ENCODE measurements at regions not wholly inside any gene's neighbourhood (a gene's known extent, or its start where the extent isn't known, plus 50 kb on each side); places are given as distances from the start of the nearest gene placed in this dataset.

- WGBS, 4 donors = 68 to 85% (median 79%) methylated on average over 5 of the region's 5 CpGs
- TF ChIP-seq, protein P1, sequence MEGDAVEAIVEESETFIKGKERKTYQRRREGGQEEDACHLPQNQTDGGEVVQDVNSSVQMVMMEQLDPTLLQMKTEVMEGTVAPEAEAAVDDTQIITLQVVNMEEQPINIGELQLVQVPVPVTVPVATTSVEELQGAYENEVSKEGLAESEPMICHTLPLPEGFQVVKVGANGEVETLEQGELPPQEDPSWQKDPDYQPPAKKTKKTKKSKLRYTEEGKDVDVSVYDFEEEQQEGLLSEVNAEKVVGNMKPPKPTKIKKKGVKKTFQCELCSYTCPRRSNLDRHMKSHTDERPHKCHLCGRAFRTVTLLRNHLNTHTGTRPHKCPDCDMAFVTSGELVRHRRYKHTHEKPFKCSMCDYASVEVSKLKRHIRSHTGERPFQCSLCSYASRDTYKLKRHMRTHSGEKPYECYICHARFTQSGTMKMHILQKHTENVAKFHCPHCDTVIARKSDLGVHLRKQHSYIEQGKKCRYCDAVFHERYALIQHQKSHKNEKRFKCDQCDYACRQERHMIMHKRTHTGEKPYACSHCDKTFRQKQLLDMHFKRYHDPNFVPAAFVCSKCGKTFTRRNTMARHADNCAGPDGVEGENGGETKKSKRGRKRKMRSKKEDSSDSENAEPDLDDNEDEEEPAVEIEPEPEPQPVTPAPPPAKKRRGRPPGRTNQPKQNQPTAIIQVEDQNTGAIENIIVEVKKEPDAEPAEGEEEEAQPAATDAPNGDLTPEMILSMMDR (IDR thresholded peaks at IDR 0.05) = no peak
- no peak for TF ChIP-seq POLR2A (IDR thresholded peaks at IDR 0.05)
- no peak overlapping the region for H3K27ac ChIP-seq
- no peaks in the 10 kb centered on the region for H3K27me3 ChIP-seq
- peaks cover 0 to 10% (median 0%) of the 10 kb centered on the region in 12 donors for H3K9me3 ChIP-seq
- intact Hi-C loops (cut with DNase I) = no loop called here
- H3K36me3 ChIP-seq = no peaks in the 10 kb centered on the region
- no peak for DNase-seq
- ATAC-seq = no peak
- H3K4me1 ChIP-seq = no peaks in the 10 kb centered on the region
- no peak overlapping the region for H3K4me3 ChIP-seq
These were observed 261.5 kb upstream of the CCDC196 start for GRCh38 chr14:66224492-66225178.

DNA sequence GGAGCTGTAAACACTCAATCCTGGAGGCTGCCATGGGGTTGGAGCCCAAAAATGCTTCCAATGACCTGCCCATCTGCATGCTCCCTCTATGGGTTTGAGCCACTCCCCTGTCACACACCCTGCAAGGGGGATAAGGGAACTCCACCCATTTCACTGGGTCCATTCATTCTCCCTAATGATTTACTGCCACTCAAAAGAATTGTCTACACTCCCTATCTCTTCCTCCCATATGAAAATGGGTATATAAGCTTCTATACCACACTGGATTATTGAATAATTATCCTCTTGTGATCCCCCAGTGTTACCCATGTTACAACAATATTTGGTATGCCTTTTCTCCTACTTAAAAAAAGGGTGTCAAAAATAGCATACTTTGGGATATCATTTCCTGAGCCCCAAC lies 260.8 kb upstream of the CCDC196 start:
- intact Hi-C loops (cut with DNase I) = no loop called here
- DNase-seq (no peak), ATAC-seq (no peak)
- TF ChIP-seq, protein P1 (IDR thresholded peaks at IDR 0.05) = no peak
- TF ChIP-seq POLR2A (IDR thresholded peaks at IDR 0.05) = no peak
- Histone ChIP-seq H3K9me3 (peaks cover 0 to 10% (median 0%) of the 10 kb centered on the region in 12 donors), H3K4me3 (no peak overlapping the region), H3K36me3 (no peaks in the 10 kb centered on the region), H3K27me3 (peaks cover 0 to 2% (median 0%) of the 10 kb centered on the region in 9 donors), H3K4me1 (no peaks in the 10 kb centered on the region), H3K27ac (no peak overlapping the region)

DNA sequence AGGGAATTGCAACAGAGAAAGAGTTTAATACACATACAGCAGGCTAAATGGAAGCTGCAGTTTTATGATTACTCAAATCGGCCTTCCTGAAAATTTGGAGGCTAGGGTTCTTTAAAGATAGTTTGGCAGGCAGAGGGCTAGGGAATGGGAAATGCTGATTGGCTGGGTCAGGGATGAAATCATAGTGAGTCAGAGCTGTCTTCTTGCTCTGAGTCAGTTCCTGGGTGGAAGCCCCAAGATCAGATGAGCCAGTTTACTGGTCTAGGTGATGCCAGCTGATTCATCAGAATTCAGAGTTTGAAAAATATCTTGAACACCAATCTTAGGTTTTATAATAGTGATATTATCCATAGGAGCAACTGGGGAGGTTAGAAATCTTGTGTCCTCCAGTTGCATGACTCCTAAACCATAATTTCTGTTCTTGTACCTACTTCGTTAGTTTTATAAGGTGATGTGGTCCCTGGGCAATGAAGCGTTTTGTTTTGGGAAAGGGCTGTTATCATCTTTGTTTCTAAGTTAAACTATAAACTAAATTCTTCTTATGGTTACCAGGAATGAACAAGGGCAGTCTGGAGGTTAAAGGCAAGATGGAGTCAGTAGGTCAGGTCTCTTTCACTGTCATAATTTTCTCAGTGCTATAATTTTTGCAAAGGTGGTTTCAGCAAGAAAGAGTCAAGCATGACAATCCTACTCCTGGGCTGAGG lies 257.8 kb upstream of the CCDC196 start:
- TF ChIP-seq, protein P1 (IDR thresholded peaks at IDR 0.05) = no peak
- no peak for TF ChIP-seq POLR2A (IDR thresholded peaks at IDR 0.05)
- no peak for DNase-seq
- Histone ChIP-seq H3K27ac (no peak overlapping the region), H3K36me3 (no peaks in the 10 kb centered on the region), H3K9me3 (peaks cover 0 to 10% (median 0%) of the 10 kb centered on the region in 12 donors), H3K4me3 (no peak overlapping the region), H3K27me3 (peaks cover 0 to 4% (median 0%) of the 10 kb centered on the region in 9 donors), H3K4me1 (no peaks in the 10 kb centered on the region)
- WGBS, 4 donors = 85 to 96% (median 89%) methylated on average over 3 of the region's 3 CpGs
- ATAC-seq = no peak
- intact Hi-C loops (cut with DNase I) = no loop called here

DNA sequence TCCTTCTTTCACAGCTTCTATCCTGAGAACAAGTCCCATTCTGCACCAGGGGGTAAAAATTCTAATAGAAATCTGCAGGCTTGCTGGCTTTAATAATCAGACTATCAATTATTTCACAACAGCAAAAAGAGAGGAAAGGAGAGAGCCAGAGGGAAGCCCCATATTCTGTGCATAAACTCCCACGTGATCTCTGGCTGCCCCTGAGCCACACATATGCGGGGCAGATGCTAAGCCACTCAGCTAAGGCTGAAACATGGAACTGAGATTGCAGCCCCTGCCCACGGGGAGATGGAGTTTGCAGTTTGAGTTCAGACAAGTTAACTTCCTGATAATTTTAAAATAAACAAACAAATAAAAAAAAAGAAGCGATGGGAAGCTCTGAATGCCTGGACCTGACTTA lies 254.4 kb upstream of the CCDC196 start:
- H3K4me3 ChIP-seq = no peak overlapping the region
- TF ChIP-seq POLR2A (IDR thresholded peaks at IDR 0.05) = no peak
- TF ChIP-seq, protein P1 (IDR thresholded peaks at IDR 0.05) = no peak
- ATAC-seq = no peak
- peaks cover 0 to 10% (median 0%) of the 10 kb centered on the region in 12 donors for H3K9me3 ChIP-seq
- no peak overlapping the region for H3K27ac ChIP-seq
- no peak for DNase-seq
- no peaks in the 10 kb centered on the region for H3K4me1 ChIP-seq
- H3K27me3 ChIP-seq = peaks cover 0 to 20% (median 0%) of the 10 kb centered on the region in 9 donors
- intact Hi-C loops (cut with DNase I) = no loop called here
- WGBS, 4 donors = 29 to 52% (median 42%) methylated on average over 4 of the region's 4 CpGs
- H3K36me3 ChIP-seq = no peaks in the 10 kb centered on the region
